Neural progenitor cell (in vitro differentiated cells): ENCODE measurements at regions not wholly inside any gene's neighbourhood (a gene's known extent, or its start where the extent isn't known, plus 50 kb on each side); places are given as distances from the start of the nearest gene placed in this dataset.

Experiments
- EZH2 ChIP-seq: fragments of 200-600 bp; sonication (generic); IDR thresholded peaks from 2 replicates; pipeline ENCODE4 v1.6.1; 2017; ENCODE audit warnings: antibody characterized with exemption, mild to moderate bottlenecking, moderate library complexity
- TF ChIP-seq, protein P1 (sequence below): fragments of 200-600 bp; sonication (generic); IDR thresholded peaks from 2 replicates; pipeline ENCODE4 v1.5.1; 2017; ENCODE audit warnings: antibody characterized with exemption, mild to moderate bottlenecking

DNA sequence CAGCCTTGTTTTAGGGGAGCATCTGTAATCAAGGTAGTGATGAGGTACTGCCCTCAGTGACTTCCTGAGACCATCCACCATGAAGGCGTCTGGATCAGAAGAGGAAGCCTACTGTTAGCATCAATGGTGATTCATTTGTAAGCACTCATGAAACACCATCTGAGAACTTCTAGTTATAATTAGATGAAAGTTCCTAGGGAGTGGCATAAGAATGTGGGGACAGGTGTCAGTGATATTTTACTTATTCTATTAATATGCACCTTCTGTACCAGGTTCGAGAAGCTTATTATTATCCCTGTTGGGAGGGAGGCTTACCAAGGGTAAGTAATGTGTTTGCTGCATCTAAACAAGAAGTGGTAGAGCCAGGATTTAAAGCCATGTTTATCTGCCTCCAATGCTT is 295.8 kb upstream of the TBL1XR1 start:
- no peak for TF ChIP-seq EZH2
- TF ChIP-seq, protein P1, sequence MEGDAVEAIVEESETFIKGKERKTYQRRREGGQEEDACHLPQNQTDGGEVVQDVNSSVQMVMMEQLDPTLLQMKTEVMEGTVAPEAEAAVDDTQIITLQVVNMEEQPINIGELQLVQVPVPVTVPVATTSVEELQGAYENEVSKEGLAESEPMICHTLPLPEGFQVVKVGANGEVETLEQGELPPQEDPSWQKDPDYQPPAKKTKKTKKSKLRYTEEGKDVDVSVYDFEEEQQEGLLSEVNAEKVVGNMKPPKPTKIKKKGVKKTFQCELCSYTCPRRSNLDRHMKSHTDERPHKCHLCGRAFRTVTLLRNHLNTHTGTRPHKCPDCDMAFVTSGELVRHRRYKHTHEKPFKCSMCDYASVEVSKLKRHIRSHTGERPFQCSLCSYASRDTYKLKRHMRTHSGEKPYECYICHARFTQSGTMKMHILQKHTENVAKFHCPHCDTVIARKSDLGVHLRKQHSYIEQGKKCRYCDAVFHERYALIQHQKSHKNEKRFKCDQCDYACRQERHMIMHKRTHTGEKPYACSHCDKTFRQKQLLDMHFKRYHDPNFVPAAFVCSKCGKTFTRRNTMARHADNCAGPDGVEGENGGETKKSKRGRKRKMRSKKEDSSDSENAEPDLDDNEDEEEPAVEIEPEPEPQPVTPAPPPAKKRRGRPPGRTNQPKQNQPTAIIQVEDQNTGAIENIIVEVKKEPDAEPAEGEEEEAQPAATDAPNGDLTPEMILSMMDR: no peak
